Stimulated activated CD4-positive, alpha-beta T cell treated with anti-CD3 and anti-CD28 coated beads, Interleukin-12 subunit alpha, Interleukin-12 subunit beta, amount 100 ng/mL, for 4 hours (primary cell): ENCODE measurements at regions not wholly inside any gene's neighbourhood (a gene's known extent, or its start where the extent isn't known, plus 50 kb on each side); places are given as distances from the start of the nearest gene placed in this dataset.
"Not testable (repeated sequence)": the region's sequence is repeated elsewhere in the genome, so short reads cannot be mapped to it uniquely, and the experiment has no call there.

Experiments
- DNase-seq: peaks from one replicate; pipeline ENCODE4 v3.0.0-alpha.2; 2020

- DNase-seq, result no peak
These were observed 102.1 kb downstream of the SHCBP1 start for GRCh38 chr16:46519063-46519462.

GRCh38 chr16:46496701-46497100 is 124.5 kb downstream of the SHCBP1 start:
- DNase-seq, result no peak

- no peak for DNase-seq
These were observed 138.3 kb downstream of the SHCBP1 start for GRCh38 chr16:46482895-46483294.

- no peak for DNase-seq
These were observed 154.9 kb downstream of the SHCBP1 start for GRCh38 chr16:46466239-46466638.

GRCh38 chr16:46454801-46455200 is 166.4 kb downstream of the SHCBP1 start:
- not testable (repeated sequence) for DNase-seq

GRCh38 chr16:46428108-46429061 is 192.8 kb downstream of the SHCBP1 start:
- DNase-seq, result no peak

GRCh38 chr16:46427340-46428107 is 193.7 kb downstream of the SHCBP1 start:
- DNase-seq, result no peak

GRCh38 chr16:46426336-46426735 is 194.8 kb downstream of the SHCBP1 start:
- no peak for DNase-seq

GRCh38 chr16:46404028-46404427 is 217.2 kb downstream of the SHCBP1 start:
- DNase-seq, result no peak

- DNase-seq, result not testable (repeated sequence)
These were observed 222.6 kb downstream of the SHCBP1 start for GRCh38 chr16:46398559-46398958.

GRCh38 chr16:46396883-46397270 is 224.3 kb downstream of the SHCBP1 start:
- DNase-seq, result not testable (repeated sequence)

- DNase-seq, result not testable (repeated sequence)
These were observed 224.9 kb downstream of the SHCBP1 start for GRCh38 chr16:46396131-46396882.

- DNase-seq, result not testable (repeated sequence)
These were observed 225.7 kb downstream of the SHCBP1 start for GRCh38 chr16:46395391-46395921.

- DNase-seq, result not testable (repeated sequence)
These were observed 226.2 kb downstream of the SHCBP1 start for GRCh38 chr16:46394963-46395362.

- not testable (repeated sequence) for DNase-seq
These were observed 227.0 kb downstream of the SHCBP1 start for GRCh38 chr16:46394149-46394548.

GRCh38 chr16:46392930-46393722 is 228.1 kb downstream of the SHCBP1 start:
- not testable (repeated sequence) for DNase-seq

- not testable (repeated sequence) for DNase-seq
These were observed 230.3 kb downstream of the SHCBP1 start for GRCh38 chr16:46390660-46391462.

- DNase-seq, result peak; percentile 11
These were observed 231.6 kb downstream of the SHCBP1 start for GRCh38 chr16:46389561-46390041.

GRCh38 chr16:46388939-46389491 is 232.2 kb downstream of the SHCBP1 start:
- not testable (repeated sequence) for DNase-seq

GRCh38 chr16:46388354-46388753 is 232.8 kb downstream of the SHCBP1 start:
- not testable (repeated sequence) for DNase-seq
